ENCODE measurements at regions not wholly inside any gene's neighbourhood (a gene's known extent, or its start where the extent isn't known, plus 50 kb on each side); places are given as distances from the start of the nearest gene placed in this dataset.

GRCh38 chr13:89967701-89968100 is 1379.8 kb upstream of the MIR17HG start:
- Histone ChIP-seq H3K4me1 (ENCODE audit: insufficient read depth, insufficient read length) (no peaks in the 10 kb centered on the region), H3K27me3 (ENCODE audit: insufficient read depth, insufficient read length) (no peaks in the 10 kb centered on the region), H3K9ac (ENCODE audit: insufficient read length, low read depth) (no peak overlapping the region), H3K36me3 (ENCODE audit: insufficient read depth, insufficient read length, low read length) (no peaks in the 10 kb centered on the region), H3K4me3 (ENCODE audit: insufficient read length, low read depth) (no peak overlapping the region), H3K9me3 (ENCODE audit: insufficient read depth, low read length) (no peaks in the 10 kb centered on the region)
- TF ChIP-seq ZNF274 (IDR thresholded peaks at IDR 0.05; ENCODE audit: low read depth, low read length) (no peak), SUZ12 (IDR thresholded peaks at IDR 0.05; ENCODE audit: extremely low read depth, insufficient read depth, insufficient read length) (no peak), YY1 (IDR thresholded peaks at IDR 0.05; ENCODE audit: insufficient read depth, insufficient read length) (no peak)
- no peak for DNase-seq (ENCODE audit: low read depth, low spot score)

GRCh38 chr13:89968470-89968869 is 1379.0 kb upstream of the MIR17HG start:
- no peak overlapping the region for H3K9ac ChIP-seq (ENCODE audit: insufficient read length, low read depth)
- no peak for DNase-seq (ENCODE audit: low read depth, low spot score)
- no peaks in the 10 kb centered on the region for H3K27me3 ChIP-seq (ENCODE audit: insufficient read depth, insufficient read length)
- no peaks in the 10 kb centered on the region for H3K4me1 ChIP-seq (ENCODE audit: insufficient read depth, insufficient read length)
- no peak overlapping the region for H3K4me3 ChIP-seq (ENCODE audit: insufficient read length, low read depth)
- no peaks in the 10 kb centered on the region for H3K36me3 ChIP-seq (ENCODE audit: insufficient read depth, insufficient read length, low read length)
- TF ChIP-seq SUZ12 (IDR thresholded peaks at IDR 0.05; ENCODE audit: extremely low read depth, insufficient read depth, insufficient read length) (no peak), ZNF274 (IDR thresholded peaks at IDR 0.05; ENCODE audit: low read depth, low read length) (no peak), YY1 (IDR thresholded peaks at IDR 0.05; ENCODE audit: insufficient read depth, insufficient read length) (no peak)
- no peaks in the 10 kb centered on the region for H3K9me3 ChIP-seq (ENCODE audit: insufficient read depth, low read length)

GRCh38 chr13:89970353-89970709 is 1377.2 kb upstream of the MIR17HG start:
- no peak for TF ChIP-seq ZNF274 (IDR thresholded peaks at IDR 0.05; ENCODE audit: low read depth, low read length)
- TF ChIP-seq YY1 (IDR thresholded peaks at IDR 0.05; ENCODE audit: insufficient read depth, insufficient read length), result no peak
- TF ChIP-seq SUZ12 (IDR thresholded peaks at IDR 0.05; ENCODE audit: extremely low read depth, insufficient read depth, insufficient read length), result no peak
- no peak overlapping the region for H3K4me3 ChIP-seq (ENCODE audit: insufficient read length, low read depth)
- H3K4me1 ChIP-seq (ENCODE audit: insufficient read depth, insufficient read length), result no peaks in the 10 kb centered on the region
- no peaks in the 10 kb centered on the region for H3K27me3 ChIP-seq (ENCODE audit: insufficient read depth, insufficient read length)
- no peaks in the 10 kb centered on the region for H3K36me3 ChIP-seq (ENCODE audit: insufficient read depth, insufficient read length, low read length)
- no peak for DNase-seq (ENCODE audit: low read depth, low spot score)
- H3K9me3 ChIP-seq (ENCODE audit: insufficient read depth, low read length), result no peaks in the 10 kb centered on the region
- no peak overlapping the region for H3K9ac ChIP-seq (ENCODE audit: insufficient read length, low read depth)

- H3K27me3 ChIP-seq (ENCODE audit: insufficient read depth, insufficient read length), result no peaks in the 10 kb centered on the region
- no peaks in the 10 kb centered on the region for H3K9me3 ChIP-seq (ENCODE audit: insufficient read depth, low read length)
- no peaks in the 10 kb centered on the region for H3K36me3 ChIP-seq (ENCODE audit: insufficient read depth, insufficient read length, low read length)
- no peaks in the 10 kb centered on the region for H3K4me1 ChIP-seq (ENCODE audit: insufficient read depth, insufficient read length)
- no peak for TF ChIP-seq ZNF274 (IDR thresholded peaks at IDR 0.05; ENCODE audit: low read depth, low read length)
- TF ChIP-seq YY1 (IDR thresholded peaks at IDR 0.05; ENCODE audit: insufficient read depth, insufficient read length), result no peak
- H3K9ac ChIP-seq (ENCODE audit: insufficient read length, low read depth), result no peak overlapping the region
- DNase-seq (ENCODE audit: low read depth, low spot score), result no peak
- no peak overlapping the region for H3K4me3 ChIP-seq (ENCODE audit: insufficient read length, low read depth)
These were observed 1370.3 kb upstream of the MIR17HG start for GRCh38 chr13:89977203-89977602.

GRCh38 chr13:89980896-89981295 is 1366.6 kb upstream of the MIR17HG start:
- no peaks in the 10 kb centered on the region for H3K4me1 ChIP-seq (ENCODE audit: insufficient read depth, insufficient read length)
- H3K9me3 ChIP-seq (ENCODE audit: insufficient read depth, low read length), result no peaks in the 10 kb centered on the region
- H3K4me3 ChIP-seq (ENCODE audit: insufficient read length, low read depth), result no peak overlapping the region
- no peaks in the 10 kb centered on the region for H3K36me3 ChIP-seq (ENCODE audit: insufficient read depth, insufficient read length, low read length)
- H3K9ac ChIP-seq (ENCODE audit: insufficient read length, low read depth), result no peak overlapping the region
- no peak for TF ChIP-seq YY1 (IDR thresholded peaks at IDR 0.05; ENCODE audit: insufficient read depth, insufficient read length)
- no peak for TF ChIP-seq ZNF274 (IDR thresholded peaks at IDR 0.05; ENCODE audit: low read depth, low read length)
- no peak for TF ChIP-seq SUZ12 (IDR thresholded peaks at IDR 0.05; ENCODE audit: extremely low read depth, insufficient read depth, insufficient read length)
- no peak for DNase-seq (ENCODE audit: low read depth, low spot score)
- H3K27me3 ChIP-seq (ENCODE audit: insufficient read depth, insufficient read length), result no peaks in the 10 kb centered on the region

- no peak for TF ChIP-seq SUZ12 (IDR thresholded peaks at IDR 0.05; ENCODE audit: extremely low read depth, insufficient read depth, insufficient read length)
- TF ChIP-seq ZNF274 (IDR thresholded peaks at IDR 0.05; ENCODE audit: low read depth, low read length), result no peak
- no peak for TF ChIP-seq YY1 (IDR thresholded peaks at IDR 0.05; ENCODE audit: insufficient read depth, insufficient read length)
- no peak for DNase-seq (ENCODE audit: low read depth, low spot score)
- H3K9ac ChIP-seq (ENCODE audit: insufficient read length, low read depth), result no peak overlapping the region
- H3K36me3 ChIP-seq (ENCODE audit: insufficient read depth, insufficient read length, low read length), result no peaks in the 10 kb centered on the region
- no peaks in the 10 kb centered on the region for H3K27me3 ChIP-seq (ENCODE audit: insufficient read depth, insufficient read length)
- no peaks in the 10 kb centered on the region for H3K4me1 ChIP-seq (ENCODE audit: insufficient read depth, insufficient read length)
- H3K4me3 ChIP-seq (ENCODE audit: insufficient read length, low read depth), result no peak overlapping the region
- H3K9me3 ChIP-seq (ENCODE audit: insufficient read depth, low read length), result no peaks in the 10 kb centered on the region
These were observed 1364.9 kb upstream of the MIR17HG start for GRCh38 chr13:89982407-89983095.

GRCh38 chr13:89988206-89988605 is 1359.3 kb upstream of the MIR17HG start:
- Histone ChIP-seq H3K36me3 (ENCODE audit: insufficient read depth, insufficient read length, low read length) (no peaks in the 10 kb centered on the region), H3K27me3 (ENCODE audit: insufficient read depth, insufficient read length) (no peaks in the 10 kb centered on the region), H3K4me1 (ENCODE audit: insufficient read depth, insufficient read length) (no peaks in the 10 kb centered on the region), H3K9ac (ENCODE audit: insufficient read length, low read depth) (no peak overlapping the region), H3K9me3 (ENCODE audit: insufficient read depth, low read length) (no peaks in the 10 kb centered on the region), H3K4me3 (ENCODE audit: insufficient read length, low read depth) (no peak overlapping the region)
- no peak for TF ChIP-seq YY1 (IDR thresholded peaks at IDR 0.05; ENCODE audit: insufficient read depth, insufficient read length)
- no peak for TF ChIP-seq SUZ12 (IDR thresholded peaks at IDR 0.05; ENCODE audit: extremely low read depth, insufficient read depth, insufficient read length)
- TF ChIP-seq ZNF274 (IDR thresholded peaks at IDR 0.05; ENCODE audit: low read depth, low read length), result no peak
- DNase-seq (ENCODE audit: low read depth, low spot score), result no peak
